ENCODE measurements at regions not wholly inside any gene's neighbourhood (a gene's known extent, or its start where the extent isn't known, plus 50 kb on each side); places are given as distances from the start of the nearest gene placed in this dataset.

GRCh38 chr6:141667580-141668309 is 465.0 kb upstream of the GJE1 start:
- no peak for DNase-seq (ENCODE audit: low read depth)
- TF ChIP-seq CTCF (IDR thresholded peaks at IDR 0.05; ENCODE audit: control insufficient read depth, extremely low read depth, insufficient read depth): no peak
- H3K4me3 ChIP-seq (ENCODE audit: low read depth, low read length): no peak overlapping the region

- H3K4me3 ChIP-seq (ENCODE audit: low read depth, low read length): no peak overlapping the region
- DNase-seq (ENCODE audit: low read depth): no peak
- TF ChIP-seq CTCF (IDR thresholded peaks at IDR 0.05; ENCODE audit: control insufficient read depth, extremely low read depth, insufficient read depth): no peak
These were observed 466.5 kb upstream of the GJE1 start for GRCh38 chr6:141666187-141666586.

- no peak for DNase-seq (ENCODE audit: low read depth)
- no peak overlapping the region for H3K4me3 ChIP-seq (ENCODE audit: low read depth, low read length)
- no peak for TF ChIP-seq CTCF (IDR thresholded peaks at IDR 0.05; ENCODE audit: control insufficient read depth, extremely low read depth, insufficient read depth)
These were observed 468.0 kb upstream of the GJE1 start for GRCh38 chr6:141664744-141665143.

- H3K4me3 ChIP-seq (ENCODE audit: low read depth, low read length): no peak overlapping the region
- no peak for DNase-seq (ENCODE audit: low read depth)
- no peak for TF ChIP-seq CTCF (IDR thresholded peaks at IDR 0.05; ENCODE audit: control insufficient read depth, extremely low read depth, insufficient read depth)
These were observed 473.1 kb upstream of the GJE1 start for GRCh38 chr6:141659582-141659981.

GRCh38 chr6:141658696-141659095 is 474.0 kb upstream of the GJE1 start:
- DNase-seq (ENCODE audit: low read depth): no peak
- no peak overlapping the region for H3K4me3 ChIP-seq (ENCODE audit: low read depth, low read length)
- no peak for TF ChIP-seq CTCF (IDR thresholded peaks at IDR 0.05; ENCODE audit: control insufficient read depth, extremely low read depth, insufficient read depth)

GRCh38 chr6:141657812-141658211 is 474.9 kb upstream of the GJE1 start:
- DNase-seq (ENCODE audit: low read depth): no peak
- TF ChIP-seq CTCF (IDR thresholded peaks at IDR 0.05; ENCODE audit: control insufficient read depth, extremely low read depth, insufficient read depth): no peak
- H3K4me3 ChIP-seq (ENCODE audit: low read depth, low read length): no peak overlapping the region

GRCh38 chr6:141653590-141653989 is 479.1 kb upstream of the GJE1 start:
- H3K4me3 ChIP-seq (ENCODE audit: low read depth, low read length): no peak overlapping the region
- no peak for DNase-seq (ENCODE audit: low read depth)
- no peak for TF ChIP-seq CTCF (IDR thresholded peaks at IDR 0.05; ENCODE audit: control insufficient read depth, extremely low read depth, insufficient read depth)
